HUES48 (cell line): ENCODE measurements at regions not wholly inside any gene's neighbourhood (a gene's known extent, or its start where the extent isn't known, plus 50 kb on each side); places are given as distances from the start of the nearest gene placed in this dataset.
A peak's percentile ranks its signal among the peaks of the same experiment; 100 is the strongest.

Experiments used
- H3K27ac ChIP-seq: one replicate; pipeline ENCODE4 v1.7.0; 2013; ENCODE audit warnings: low read depth, low read length, inconsistent platforms
- H3K27me3 ChIP-seq: 2 replicates; pipeline ENCODE4 v1.6.1; 2013; ENCODE audit warnings: mild to moderate bottlenecking, low read length; ENCODE audit not compliant: control insufficient read depth, insufficient read depth
- H3K36me3 ChIP-seq: 2 replicates; pipeline ENCODE4 v1.6.1; 2013; ENCODE audit warnings: low read length; ENCODE audit not compliant: control insufficient read depth, insufficient read depth
- H3K4me1 ChIP-seq: 2 replicates; pipeline ENCODE4 v1.6.1; 2013; ENCODE audit warnings: mild to moderate bottlenecking, low read length; ENCODE audit not compliant: control insufficient read depth, insufficient read depth
- H3K4me3 ChIP-seq: 2 replicates; pipeline ENCODE4 v1.5.1; 2013; ENCODE audit warnings: mild to moderate bottlenecking, low read depth, low read length
- H3K9ac ChIP-seq: 2 replicates; pipeline ENCODE4 v1.6.1; 2013; ENCODE audit warnings: mild to moderate bottlenecking, low read depth, low read length, moderate library complexity
- H3K9me3 ChIP-seq: 2 replicates; pipeline ENCODE4 v1.6.1; 2013; ENCODE audit warnings: low read length; ENCODE audit not compliant: control insufficient read depth, insufficient read depth

- no peak overlapping the region for H3K9ac ChIP-seq
- no peak overlapping the region for H3K27ac ChIP-seq
- H3K4me3 ChIP-seq = no peak overlapping the region
- H3K4me1 ChIP-seq = no peaks in the 10 kb centered on the region
- H3K27me3 ChIP-seq = no peaks in the 10 kb centered on the region
- H3K36me3 ChIP-seq = no peaks in the 10 kb centered on the region
- H3K9me3 ChIP-seq = no peaks in the 10 kb centered on the region
Measured at GRCh38 chrX:122863067-122863466, 321.0 kb upstream of the GRIA3 start.

GRCh38 chrX:122866532-122866931 is 317.5 kb upstream of the GRIA3 start:
- no peaks in the 10 kb centered on the region for H3K9me3 ChIP-seq
- no peaks in the 10 kb centered on the region for H3K36me3 ChIP-seq
- no peak overlapping the region for H3K27ac ChIP-seq
- no peak overlapping the region for H3K9ac ChIP-seq
- H3K27me3 ChIP-seq = no peaks in the 10 kb centered on the region
- no peak overlapping the region for H3K4me3 ChIP-seq
- H3K4me1 ChIP-seq = no peaks in the 10 kb centered on the region

GRCh38 chrX:122868631-122869030 is 315.4 kb upstream of the GRIA3 start:
- H3K27me3 ChIP-seq = no peaks in the 10 kb centered on the region
- no peak overlapping the region for H3K4me3 ChIP-seq
- H3K9ac ChIP-seq = no peak overlapping the region
- H3K36me3 ChIP-seq = no peaks in the 10 kb centered on the region
- H3K4me1 ChIP-seq = no peaks in the 10 kb centered on the region
- no peaks in the 10 kb centered on the region for H3K9me3 ChIP-seq
- no peak overlapping the region for H3K27ac ChIP-seq

GRCh38 chrX:122869171-122869570 is 314.9 kb upstream of the GRIA3 start:
- Histone ChIP-seq H3K9ac (no peak overlapping the region), H3K4me3 (no peak overlapping the region), H3K27ac (no peak overlapping the region), H3K27me3 (no peaks in the 10 kb centered on the region), H3K9me3 (no peaks in the 10 kb centered on the region), H3K36me3 (no peaks in the 10 kb centered on the region), H3K4me1 (no peaks in the 10 kb centered on the region)

- H3K27me3 ChIP-seq = no peaks in the 10 kb centered on the region
- H3K36me3 ChIP-seq = no peaks in the 10 kb centered on the region
- H3K4me1 ChIP-seq = peaks cover 15% of the 10 kb centered on the region
- H3K27ac ChIP-seq = no peak overlapping the region
- no peak overlapping the region for H3K4me3 ChIP-seq
- no peak overlapping the region for H3K9ac ChIP-seq
- no peaks in the 10 kb centered on the region for H3K9me3 ChIP-seq
Measured at GRCh38 chrX:122878269-122878668, 305.8 kb upstream of the GRIA3 start.

- Histone ChIP-seq H3K9me3 (no peaks in the 10 kb centered on the region), H3K27me3 (no peaks in the 10 kb centered on the region), H3K27ac (peak overlapping the region; percentile 10), H3K4me1 (peaks cover 15% of the 10 kb centered on the region), H3K36me3 (no peaks in the 10 kb centered on the region), H3K9ac (no peak overlapping the region), H3K4me3 (no peak overlapping the region)
Measured at GRCh38 chrX:122880952-122881351, 303.1 kb upstream of the GRIA3 start.

GRCh38 chrX:122890729-122891128 is 293.3 kb upstream of the GRIA3 start:
- Histone ChIP-seq H3K27ac (no peak overlapping the region), H3K27me3 (no peaks in the 10 kb centered on the region), H3K9ac (no peak overlapping the region), H3K4me3 (no peak overlapping the region), H3K36me3 (no peaks in the 10 kb centered on the region), H3K4me1 (no peaks in the 10 kb centered on the region), H3K9me3 (no peaks in the 10 kb centered on the region)

- no peaks in the 10 kb centered on the region; the same call in 1 of the 2 replicates for H3K27me3 ChIP-seq
- no peak overlapping the region for H3K9ac ChIP-seq
- no peaks in the 10 kb centered on the region for H3K4me1 ChIP-seq
- H3K36me3 ChIP-seq = no peaks in the 10 kb centered on the region
- no peak overlapping the region for H3K27ac ChIP-seq
- no peak overlapping the region for H3K4me3 ChIP-seq
- peaks cover 16% of the 10 kb centered on the region; the same call in 1 of the 2 replicates for H3K9me3 ChIP-seq
Measured at GRCh38 chrX:122906726-122907125, 277.4 kb upstream of the GRIA3 start.

GRCh38 chrX:122907375-122907774 is 276.7 kb upstream of the GRIA3 start:
- no peak overlapping the region for H3K4me3 ChIP-seq
- H3K27me3 ChIP-seq = no peaks in the 10 kb centered on the region; the same call in 1 of the 2 replicates
- H3K4me1 ChIP-seq = no peaks in the 10 kb centered on the region
- H3K9me3 ChIP-seq = peaks cover 16% of the 10 kb centered on the region; the same call in 1 of the 2 replicates
- no peak overlapping the region for H3K9ac ChIP-seq
- H3K36me3 ChIP-seq = no peaks in the 10 kb centered on the region
- no peak overlapping the region for H3K27ac ChIP-seq

GRCh38 chrX:122910697-122911096 is 273.4 kb upstream of the GRIA3 start:
- Histone ChIP-seq H3K27ac (no peak overlapping the region), H3K4me3 (no peak overlapping the region), H3K9me3 (peaks cover 18% of the 10 kb centered on the region; the same call in 1 of the 2 replicates), H3K4me1 (no peaks in the 10 kb centered on the region), H3K9ac (no peak overlapping the region), H3K27me3 (no peaks in the 10 kb centered on the region; the same call in 1 of the 2 replicates), H3K36me3 (no peaks in the 10 kb centered on the region)

- Histone ChIP-seq H3K9me3 (peaks cover 18% of the 10 kb centered on the region; the same call in 1 of the 2 replicates), H3K27me3 (no peaks in the 10 kb centered on the region; the same call in 1 of the 2 replicates), H3K27ac (no peak overlapping the region), H3K4me3 (no peak overlapping the region), H3K4me1 (no peaks in the 10 kb centered on the region), H3K9ac (no peak overlapping the region), H3K36me3 (no peaks in the 10 kb centered on the region)
Measured at GRCh38 chrX:122913134-122913533, 270.9 kb upstream of the GRIA3 start.

GRCh38 chrX:122913764-122914163 is 270.3 kb upstream of the GRIA3 start:
- H3K9me3 ChIP-seq = peaks cover 18% of the 10 kb centered on the region; the same call in 1 of the 2 replicates
- no peaks in the 10 kb centered on the region for H3K36me3 ChIP-seq
- H3K4me1 ChIP-seq = no peaks in the 10 kb centered on the region
- H3K27ac ChIP-seq = no peak overlapping the region
- no peak overlapping the region for H3K4me3 ChIP-seq
- H3K9ac ChIP-seq = no peak overlapping the region
- no peaks in the 10 kb centered on the region; the same call in 1 of the 2 replicates for H3K27me3 ChIP-seq
